ENCODE measurements at regions not wholly inside any gene's neighbourhood (a gene's known extent, or its start where the extent isn't known, plus 50 kb on each side); places are given as distances from the start of the nearest gene placed in this dataset.
"Not testable (repeated sequence)": the region's sequence is repeated elsewhere in the genome, so short reads cannot be mapped to it uniquely, and the experiment has no call there.

DNA sequence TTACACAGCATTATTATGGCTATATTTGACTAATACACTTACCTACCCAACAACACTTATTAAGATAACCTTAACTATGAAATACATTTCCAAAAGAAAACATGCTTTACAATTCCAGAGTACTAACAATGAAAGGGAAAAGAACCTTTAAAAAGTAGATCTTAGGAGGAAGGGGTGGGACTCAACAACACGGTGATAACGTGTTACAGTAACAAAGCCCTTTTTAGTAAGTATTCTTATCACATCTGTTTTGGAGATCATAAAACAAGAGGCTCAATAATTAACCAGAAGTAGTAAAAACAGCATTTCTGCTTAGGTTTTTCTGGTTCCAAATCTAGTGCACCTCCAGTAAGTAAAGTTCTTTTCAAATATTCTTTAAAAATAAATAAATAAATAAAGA lies 202.1 kb upstream of the SLC7A11 start:
- no peak for DNase-seq (ENCODE audit: low spot score, unreplicated experiment)
- no peaks in the 10 kb centered on the region for H3K27me3 Mint-ChIP-seq
- H3K9me3 Mint-ChIP-seq (ENCODE audit: low read depth) = peaks cover 12% of the 10 kb centered on the region
- H3K4me3 Mint-ChIP-seq (ENCODE audit: low read depth) = no peak overlapping the region
- TF ChIP-seq CTCF (IDR thresholded peaks at IDR 0.05; ENCODE audit: unreplicated experiment) = no peak
- H3K36me3 Mint-ChIP-seq (ENCODE audit: insufficient read depth) = no peaks in the 10 kb centered on the region
- H3K27ac Mint-ChIP-seq = no peak overlapping the region
- H3K4me1 Mint-ChIP-seq (ENCODE audit: low read depth) = no peaks in the 10 kb centered on the region

- Mint-ChIP-seq H3K4me1 (ENCODE audit: low read depth) (no peaks in the 10 kb centered on the region), H3K9me3 (ENCODE audit: low read depth) (peaks cover 18% of the 10 kb centered on the region), H3K27me3 (no peaks in the 10 kb centered on the region), H3K27ac (no peak overlapping the region), H3K36me3 (ENCODE audit: insufficient read depth) (no peaks in the 10 kb centered on the region), H3K4me3 (ENCODE audit: low read depth) (no peak overlapping the region)
- no peak for DNase-seq (ENCODE audit: low spot score, unreplicated experiment)
- TF ChIP-seq CTCF (IDR thresholded peaks at IDR 0.05; ENCODE audit: unreplicated experiment) = no peak
Measured at GRCh38 chr4:138439143-138439581, 197.0 kb upstream of the SLC7A11 start.

DNA sequence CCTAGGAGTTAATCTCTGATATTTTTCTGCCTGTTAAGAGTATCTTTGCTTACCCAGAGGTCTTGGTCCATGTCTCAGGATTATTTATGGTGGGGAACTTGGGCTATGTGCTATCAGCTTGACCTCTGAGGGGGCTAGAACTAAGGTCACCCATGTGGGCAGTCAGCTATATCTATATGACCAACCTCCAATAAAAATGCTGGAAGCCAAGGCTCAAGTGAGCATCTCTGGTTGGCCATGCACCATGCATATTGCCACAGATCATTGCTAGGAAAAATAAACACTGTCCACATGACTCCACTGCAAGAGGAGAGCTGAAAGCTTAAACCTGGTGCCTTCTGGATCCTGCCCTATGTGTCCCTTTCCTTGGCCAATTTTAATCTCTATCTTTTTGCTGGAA lies 196.5 kb upstream of the SLC7A11 start:
- H3K4me3 Mint-ChIP-seq (ENCODE audit: low read depth) = no peak overlapping the region
- H3K4me1 Mint-ChIP-seq (ENCODE audit: low read depth) = no peaks in the 10 kb centered on the region
- TF ChIP-seq CTCF (IDR thresholded peaks at IDR 0.05; ENCODE audit: unreplicated experiment) = no peak
- peaks cover 1% of the 10 kb centered on the region for H3K36me3 Mint-ChIP-seq (ENCODE audit: insufficient read depth)
- peaks cover 19% of the 10 kb centered on the region for H3K9me3 Mint-ChIP-seq (ENCODE audit: low read depth)
- H3K27ac Mint-ChIP-seq = no peak overlapping the region
- no peak for DNase-seq (ENCODE audit: low spot score, unreplicated experiment)
- H3K27me3 Mint-ChIP-seq = no peaks in the 10 kb centered on the region

DNA sequence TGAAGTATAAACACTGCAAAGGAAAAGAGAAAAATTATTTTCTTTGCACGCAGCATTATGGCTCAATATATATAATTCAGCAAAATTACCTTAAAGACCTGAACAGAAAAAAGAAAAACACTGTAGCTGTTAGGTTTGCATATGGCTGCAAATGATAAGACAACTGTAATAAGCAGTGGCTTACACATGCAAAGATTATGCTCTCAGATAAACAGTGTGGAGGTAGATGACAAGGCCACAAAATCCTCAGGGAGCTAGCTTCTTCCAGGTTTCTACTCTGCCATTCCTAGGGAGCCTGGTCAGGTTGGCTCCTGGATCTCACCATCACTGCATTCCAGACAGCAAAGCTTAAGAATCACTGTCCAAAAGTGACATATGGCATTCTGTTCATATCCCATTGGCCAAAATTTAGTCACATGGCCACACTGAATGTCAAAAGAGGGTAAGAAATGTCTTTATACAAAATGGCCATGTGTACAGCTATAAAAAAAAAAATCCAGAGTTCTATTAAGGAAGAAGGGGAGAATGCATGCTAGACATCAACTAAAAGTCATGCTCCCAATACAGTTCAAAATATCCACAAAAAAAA lies 195.2 kb upstream of the SLC7A11 start:
- no peak for DNase-seq (ENCODE audit: low spot score, unreplicated experiment)
- H3K4me3 Mint-ChIP-seq (ENCODE audit: low read depth) = no peak overlapping the region
- peaks cover 1% of the 10 kb centered on the region for H3K36me3 Mint-ChIP-seq (ENCODE audit: insufficient read depth)

GRCh38 chr4:138435733-138436132 lies 193.6 kb upstream of the SLC7A11 start:
- peaks cover 22% of the 10 kb centered on the region for H3K9me3 Mint-ChIP-seq (ENCODE audit: low read depth)
- H3K4me3 Mint-ChIP-seq (ENCODE audit: low read depth); H3K27ac Mint-ChIP-seq; H3K27me3 Mint-ChIP-seq; H3K4me1 Mint-ChIP-seq (ENCODE audit: low read depth); DNase-seq (ENCODE audit: low spot score, unreplicated experiment); H3K36me3 Mint-ChIP-seq (ENCODE audit: insufficient read depth): not testable (repeated sequence)

More for the DNA sequence above, 195.2 kb upstream of the SLC7A11 start:
- H3K9me3 Mint-ChIP-seq (ENCODE audit: low read depth) = peaks cover 25% of the 10 kb centered on the region
- no peak for TF ChIP-seq CTCF (IDR thresholded peaks at IDR 0.05; ENCODE audit: unreplicated experiment)
- H3K27ac Mint-ChIP-seq = no peak overlapping the region
- H3K4me1 Mint-ChIP-seq (ENCODE audit: low read depth) = no peaks in the 10 kb centered on the region
- no peaks in the 10 kb centered on the region for H3K27me3 Mint-ChIP-seq

DNA sequence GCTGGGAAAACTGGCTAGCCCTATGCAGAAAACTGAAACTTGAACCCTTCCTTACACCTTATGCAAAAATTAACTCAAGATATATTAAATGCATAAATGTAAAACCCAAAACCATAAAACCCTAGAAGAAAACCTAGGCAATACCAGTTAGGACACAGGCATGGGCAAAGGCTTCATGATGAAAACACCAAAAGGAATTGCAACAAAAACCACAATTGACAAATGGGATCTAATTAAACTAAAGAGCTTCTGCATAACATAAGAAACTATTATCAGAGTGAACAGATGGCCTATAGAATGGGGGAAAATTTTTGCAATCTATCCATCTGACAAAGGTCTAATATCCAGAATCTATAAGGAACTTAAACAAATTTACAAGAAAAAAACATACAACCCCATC lies 192.9 kb upstream of the SLC7A11 start:
- not testable (repeated sequence) for DNase-seq (ENCODE audit: low spot score, unreplicated experiment); H3K36me3 Mint-ChIP-seq (ENCODE audit: insufficient read depth); H3K27me3 Mint-ChIP-seq; H3K4me1 Mint-ChIP-seq (ENCODE audit: low read depth); H3K27ac Mint-ChIP-seq; H3K4me3 Mint-ChIP-seq (ENCODE audit: low read depth)
- H3K9me3 Mint-ChIP-seq (ENCODE audit: low read depth) = peaks cover 22% of the 10 kb centered on the region

All from progenitor cell of endocrine pancreas (in vitro differentiated cells).